Psoas muscle (tissue), 7 donors: ENCODE measurements at regions not wholly inside any gene's neighbourhood (a gene's known extent, or its start where the extent isn't known, plus 50 kb on each side); places are given as distances from the start of the nearest gene placed in this dataset.

Experiments used
- ATAC-seq, 4 donors: fragments of 200-7000 bp; cut with Tn5 transposase; one replicate each; pipeline ENCODE4 v1.9.1; 2020; ENCODE audit warnings: moderate library complexity in 3 of 4, mild to moderate bottlenecking in 2 of 4
- DNase-seq, 2 donors: peaks; one replicate each; pipeline ENCODE4 v3.0.0-alpha.2; 2020
- H3K27ac ChIP-seq: fragments of 200-600 bp; one replicate; pipeline ENCODE4 v1.8.0; 2022
- H3K27me3 ChIP-seq, 3 donors: fragments of 200-600 bp in 1 of 3; one replicate each; pipeline versions ENCODE4 v1.6.1 to v1.8.0; 2013 to 2022; ENCODE audit warnings: low read length in 2 of 3, mild to moderate bottlenecking in 2 of 3, moderate library complexity in 1 of 3; ENCODE audit not compliant: insufficient read depth in 3 of 3
- H3K36me3 ChIP-seq, 2 donors: fragments of 200-600 bp in 1 of 2; one replicate each; pipeline versions ENCODE4 v1.6.1 to v1.8.0; 2013 to 2022; ENCODE audit warnings: low read depth in 1 of 2, mild to moderate bottlenecking in 1 of 2, moderate library complexity in 1 of 2; ENCODE audit not compliant: insufficient read depth in 1 of 2
- H3K4me1 ChIP-seq: fragments of 200-600 bp; one replicate; pipeline ENCODE4 v1.8.0; 2022
- H3K4me3 ChIP-seq: fragments of 200-600 bp; one replicate; pipeline ENCODE4 v1.8.0; 2022; ENCODE audit warnings: mild to moderate bottlenecking
- H3K9me3 ChIP-seq: fragments of 200-600 bp; one replicate; pipeline ENCODE4 v1.8.0; 2022
- CTCF ChIP-seq: fragments of 200-600 bp; IDR thresholded peaks from one replicate; pipeline ENCODE4 v1.8.0; 2022; ENCODE audit warnings: antibody characterized with exemption
- WGBS, 3 donors: extraction: QIAGEN DNeasy Blood & Tissue Kit; methylation state at CpG; one replicate each; pipeline versions ENCODE4 v1.1.6 to v1.1.7; 2013; 5-methylcytosine and 5-hydroxymethylcytosine counted together
- intact Hi-C, 2 donors: fragments of 100-400 bp; cut with DNase I; formaldehyde crosslinking; loops; one replicate each; pipeline versions ENCODE4 v1.11.0 to v1.14.2; 2022
- donor health status: healthy with polysubstance abuse.
- donor health status: DM: no; HTN: no; CAD: no; lungs with moderate emphysema.
- donor health status: Bipolar disorder and iron deficiency.
- donor health status: healthy.
- donor health status: DM: yes; HTN: yes; CAD: no.
- donor health status: DM: no; HTN: no; CAD: no.
- donor health status: DM: yes; HTN: yes; CAD: no.

DNA sequence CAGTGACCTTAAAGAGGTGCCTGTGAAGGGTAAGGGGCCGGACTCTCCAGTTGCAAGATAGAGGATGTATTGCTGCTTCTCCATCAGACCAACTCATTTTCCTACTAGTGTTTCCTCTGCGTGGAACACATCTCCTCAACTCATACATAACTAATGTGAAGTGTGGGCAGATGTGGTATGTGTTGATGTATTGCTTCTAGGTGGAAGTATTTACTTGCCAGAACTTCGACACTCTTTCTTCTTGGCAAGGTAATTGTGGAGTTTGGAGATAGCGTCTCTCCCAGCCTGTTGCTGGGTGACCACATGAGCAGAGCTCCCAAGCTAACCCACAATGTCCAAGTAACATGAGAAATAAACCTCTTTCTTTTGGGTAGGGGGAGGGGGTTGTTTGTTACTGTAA is 456.9 kb downstream of the DYNC2H1 start:
- H3K36me3 ChIP-seq: no peaks in the 10 kb centered on the region
- H3K4me1 ChIP-seq: no peaks in the 10 kb centered on the region
- ATAC-seq: no peak
- H3K27me3 ChIP-seq: no peaks in the 10 kb centered on the region
- no peaks in the 10 kb centered on the region for H3K9me3 ChIP-seq
- DNase-seq: no peak
- no peak overlapping the region for H3K27ac ChIP-seq
- no peak for TF ChIP-seq CTCF
- H3K4me3 ChIP-seq: no peak overlapping the region
- 67 to 70% (median 69%) methylated on average over 4 of the region's 4 CpGs for WGBS, 3 donors
- intact Hi-C loops: no loop called here

DNA sequence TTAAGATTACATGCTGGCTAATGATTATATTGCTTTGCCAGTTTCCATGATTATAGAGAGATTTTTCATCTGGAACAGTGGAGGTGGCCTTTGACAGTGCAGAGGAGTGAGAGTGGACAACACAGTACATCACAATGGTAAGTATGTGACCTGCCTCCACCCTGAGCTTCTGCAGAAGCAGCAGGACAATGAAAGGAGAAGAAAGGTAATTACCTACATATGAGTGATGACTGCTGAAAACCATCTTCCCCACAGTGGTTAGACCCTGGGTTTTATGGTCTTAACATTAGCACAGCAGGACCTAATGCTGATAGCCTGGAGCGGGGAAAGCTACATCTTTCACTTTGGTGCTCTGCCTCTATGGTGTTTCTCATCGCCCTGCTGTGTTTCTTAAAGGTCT is 454.7 kb upstream of the DDI1 start:
- TF ChIP-seq CTCF: no peak
- intact Hi-C loops: no loop called here
- no peaks in the 10 kb centered on the region for H3K9me3 ChIP-seq
- no peak overlapping the region for H3K4me3 ChIP-seq
- no peak overlapping the region for H3K27ac ChIP-seq
- no peak for DNase-seq
- H3K36me3 ChIP-seq: no peaks in the 10 kb centered on the region
- H3K27me3 ChIP-seq: no peaks in the 10 kb centered on the region
- 71 to 72% (median 71%) methylated on average over 2 of the region's 2 CpGs for WGBS, 3 donors
- H3K4me1 ChIP-seq: peaks cover 14% of the 10 kb centered on the region
- ATAC-seq: no peak

- Histone ChIP-seq H3K4me3 (no peak overlapping the region), H3K36me3 (no peaks in the 10 kb centered on the region), H3K9me3 (no peaks in the 10 kb centered on the region), H3K4me1 (peaks cover 14% of the 10 kb centered on the region), H3K27me3 (no peaks in the 10 kb centered on the region), H3K27ac (no peak overlapping the region)
- ATAC-seq (no peak), DNase-seq (no peak)
- no peak for TF ChIP-seq CTCF
- 72 to 81% (median 80%) methylated on average over 4 of the region's 4 CpGs for WGBS, 3 donors
- intact Hi-C loops: no loop called here
Observed at GRCh38 chr11:103582351-103582909, 454.0 kb upstream of the DDI1 start.

DNA sequence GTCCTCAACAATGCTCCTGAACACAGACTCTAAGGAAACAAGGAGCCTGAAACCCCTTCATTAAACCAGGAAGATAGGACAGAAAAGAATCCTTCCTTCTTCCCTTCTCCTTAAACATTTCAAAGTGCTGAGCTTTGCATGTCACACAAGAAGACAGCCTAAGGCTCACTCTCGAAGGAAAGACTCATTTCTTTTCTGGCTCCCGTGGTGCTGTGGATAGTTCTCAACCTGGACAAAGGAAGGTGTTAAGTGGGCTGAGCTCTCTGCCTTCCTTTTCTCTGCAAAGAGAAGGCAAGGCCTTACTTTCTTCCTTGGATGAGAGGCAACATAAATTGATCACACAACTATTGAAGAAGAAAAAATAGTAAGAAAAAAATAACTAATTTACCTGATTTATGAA is 452.4 kb upstream of the DDI1 start:
- ATAC-seq: no peak
- no peak for DNase-seq
- no peaks in the 10 kb centered on the region for H3K27me3 ChIP-seq
- WGBS, 3 donors: 56 to 65% (median 58%) methylated on average over 2 of the region's 2 CpGs
- H3K9me3 ChIP-seq: no peaks in the 10 kb centered on the region
- H3K27ac ChIP-seq: no peak overlapping the region
- H3K4me1 ChIP-seq: peaks cover 14% of the 10 kb centered on the region
- no peak overlapping the region for H3K4me3 ChIP-seq
- TF ChIP-seq CTCF: no peak
- H3K36me3 ChIP-seq: no peaks in the 10 kb centered on the region
- intact Hi-C loops: no loop called here

DNA sequence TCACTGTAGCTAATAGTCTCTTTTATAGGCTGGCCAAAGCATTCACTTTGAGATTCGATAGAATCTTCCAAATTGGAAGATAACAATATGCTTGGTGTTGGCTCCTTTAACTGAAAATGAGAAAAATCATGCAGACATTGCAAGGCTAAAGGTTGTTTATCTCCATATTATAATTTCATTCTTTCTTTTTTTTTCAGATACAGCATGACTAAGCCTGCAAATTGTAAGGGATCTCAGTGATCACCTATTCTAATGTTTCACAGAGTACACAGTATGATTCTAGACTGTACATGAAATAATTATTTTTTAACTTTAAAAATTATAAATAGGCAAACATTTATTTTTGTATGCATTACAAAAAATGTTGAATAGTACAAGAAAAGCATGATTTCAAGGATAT is 451.7 kb upstream of the DDI1 start:
- Histone ChIP-seq H3K4me1 (peaks cover 14% of the 10 kb centered on the region), H3K4me3 (no peak overlapping the region), H3K9me3 (no peaks in the 10 kb centered on the region), H3K27ac (no peak overlapping the region), H3K27me3 (no peaks in the 10 kb centered on the region), H3K36me3 (no peaks in the 10 kb centered on the region)
- ATAC-seq (no peak), DNase-seq (no peak)
- intact Hi-C loops: no loop called here
- 54 to 74% (median 61%) methylated on average over 1 of the region's 1 CpG for WGBS, 3 donors
- no peak for TF ChIP-seq CTCF
